ENCODE measurements at regions not wholly inside any gene's neighbourhood (a gene's known extent, or its start where the extent isn't known, plus 50 kb on each side); places are given as distances from the start of the nearest gene placed in this dataset.

- TF ChIP-seq CTCF (conservative IDR thresholded peaks at IDR 0.05; ENCODE audit: low read depth, low read length) = no peak
- no peak for DNase-seq (ENCODE audit: low read depth)
Measured at GRCh38 chr2:11989354-11989703, 242.9 kb downstream of the LPIN1 start.

GRCh38 chr2:11990576-11990975, 244.1 kb downstream of the LPIN1 start:
- H3K4me3 ChIP-seq (ENCODE audit: low read depth, low read length) = no peak overlapping the region
- no peak for TF ChIP-seq CTCF (conservative IDR thresholded peaks at IDR 0.05; ENCODE audit: low read depth, low read length)
- DNase-seq (ENCODE audit: low read depth) = no peak

More at GRCh38 chr2:11989354-11989703, 242.9 kb downstream of the LPIN1 start:
- no peak overlapping the region for H3K4me3 ChIP-seq (ENCODE audit: low read depth, low read length)

GRCh38 chr2:11993749-11994148, 247.3 kb downstream of the LPIN1 start:
- H3K4me3 ChIP-seq (ENCODE audit: low read depth, low read length) = no peak overlapping the region
- no peak for TF ChIP-seq CTCF (conservative IDR thresholded peaks at IDR 0.05; ENCODE audit: low read depth, low read length)
- DNase-seq (ENCODE audit: low read depth) = no peak

GRCh38 chr2:11995456-11995855, 249.0 kb downstream of the LPIN1 start:
- DNase-seq (ENCODE audit: low read depth) = peak; percentile 62
- no peak overlapping the region for H3K4me3 ChIP-seq (ENCODE audit: low read depth, low read length)
- TF ChIP-seq CTCF (conservative IDR thresholded peaks at IDR 0.05; ENCODE audit: low read depth, low read length) = no peak

- H3K4me3 ChIP-seq (ENCODE audit: low read depth, low read length) = no peak overlapping the region
- DNase-seq (ENCODE audit: low read depth) = peak; percentile 59
- TF ChIP-seq CTCF (conservative IDR thresholded peaks at IDR 0.05; ENCODE audit: low read depth, low read length) = no peak
Measured at GRCh38 chr2:11996618-11997017, 250.2 kb downstream of the LPIN1 start.

GRCh38 chr2:11997142-11997541, 250.7 kb downstream of the LPIN1 start:
- TF ChIP-seq CTCF (conservative IDR thresholded peaks at IDR 0.05; ENCODE audit: low read depth, low read length) = no peak
- no peak for DNase-seq (ENCODE audit: low read depth)

GRCh38 chr2:11998218-11998617, 251.8 kb downstream of the LPIN1 start:
- peak; percentile 44 for DNase-seq (ENCODE audit: low read depth)
- H3K4me3 ChIP-seq (ENCODE audit: low read depth, low read length) = no peak overlapping the region
- no peak for TF ChIP-seq CTCF (conservative IDR thresholded peaks at IDR 0.05; ENCODE audit: low read depth, low read length)

More at GRCh38 chr2:11997142-11997541, 250.7 kb downstream of the LPIN1 start:
- H3K4me3 ChIP-seq (ENCODE audit: low read depth, low read length) = no peak overlapping the region

Data from choroid plexus epithelial cell (primary cell).